ENCODE measurements at regions not wholly inside any gene's neighbourhood (a gene's known extent, or its start where the extent isn't known, plus 50 kb on each side); places are given as distances from the start of the nearest gene placed in this dataset.

DNA sequence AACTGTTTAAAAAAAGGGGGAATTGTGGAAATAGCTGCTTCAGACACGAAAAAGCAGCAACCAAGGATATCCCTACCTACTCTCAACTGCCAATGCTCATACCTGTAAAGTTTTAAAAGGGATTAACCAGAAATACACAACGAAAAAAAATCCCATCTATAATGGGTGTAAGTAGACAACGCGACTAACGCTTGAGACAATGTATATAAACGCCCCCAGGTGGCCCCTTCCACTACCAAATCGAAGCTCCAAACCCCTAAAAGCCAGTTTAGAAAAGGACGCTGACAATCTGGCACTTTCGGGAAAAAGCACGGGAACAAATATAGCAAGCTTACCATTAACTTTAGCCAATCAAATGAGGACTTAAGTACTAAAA, 94.5 kb upstream of the BTN3A2 start:
- peak; percentile 52 for DNase-seq
- peak overlapping the region; percentile 86 for H3K4me2 ChIP-seq (replicated peaks; ENCODE audit: low read depth, low read length, poor library complexity, severe bottlenecking)
- H3K27ac Mint-ChIP-seq: peak overlapping the region; percentile 59

More for the DNA sequence above, 94.5 kb upstream of the BTN3A2 start:
- Mint-ChIP-seq H3K4me1 (peaks cover 20% of the 10 kb centered on the region), H3K27me3 (no peaks in the 10 kb centered on the region), H3K9me3 (ENCODE audit: insufficient read depth) (no peaks in the 10 kb centered on the region), H3K4me3 (no peak overlapping the region)
- H3K27ac ChIP-seq (ENCODE audit: low read length in 2 of 2): no peak overlapping the region
- intact Hi-C loops (cut with micrococcal nuclease): loop anchor here (2.0 to 10.0 kb wide), 6 partner anchors 38 to 1204 kb away; partner anchors contain the start of genes BTN3A3 and ZNF184
- H3K27me3 ChIP-seq (replicated peaks in 1 of 4; ENCODE audit: control extremely low read depth in 1 of 4, control insufficient read depth in 3 of 4, insufficient read depth in 4 of 4, low read length in 3 of 4): no peaks in the 10 kb centered on the region
- CTCF ChIA-PET: interaction anchor here (1.0 to 4.8 kb wide), 10 partner anchors 10 to 161 kb away, joined by 3 to 31 read pairs (median 4); a partner anchor contains a TSS
- peaks cover 15 to 37% of the 10 kb centered on the region in 2 donors for H3K4me1 ChIP-seq (ENCODE audit: control insufficient read depth in 2 of 2, insufficient read depth in 2 of 2, low read length in 2 of 2)
- 3% methylated on average over 5 of the region's 10 CpGs for WGBS (ENCODE audit: insufficient coverage)
- H3K9ac ChIP-seq (ENCODE audit: low read length): peak overlapping the region; percentile 78
- no peaks in the 10 kb centered on the region for H3K36me3 ChIP-seq (replicated peaks in 1 of 2; ENCODE audit: control extremely low read depth in 1 of 2, control insufficient read depth in 1 of 2, extremely low read depth in 1 of 2, insufficient read depth in 2 of 2, low read length in 1 of 2)
- H2AFZ ChIP-seq (ENCODE audit: insufficient read depth, low read depth, low read length, poor library complexity, severe bottlenecking): peak overlapping the region; percentile 84
- ATAC-seq (ENCODE audit: low read depth): no peak
- POLR2A ChIA-PET: interaction anchor here (0.9 to 6.8 kb wide), 7 partner anchors 15 to 1544 kb away, joined by 3 to 86 read pairs (median 34); a partner anchor contains a TSS
- no peaks in the 10 kb centered on the region for H3K9me3 ChIP-seq (ENCODE audit: control extremely low read depth in 1 of 3, control insufficient read depth in 2 of 3, insufficient read depth in 1 of 3, low read length in 2 of 3)
- TF ChIP-seq EZH2 (IDR thresholded peaks at IDR 0.05; ENCODE audit: borderline replicate concordance, insufficient read depth, low read depth, low read length, poor library complexity, severe bottlenecking): no peak
- TF ChIP-seq, protein P1, sequence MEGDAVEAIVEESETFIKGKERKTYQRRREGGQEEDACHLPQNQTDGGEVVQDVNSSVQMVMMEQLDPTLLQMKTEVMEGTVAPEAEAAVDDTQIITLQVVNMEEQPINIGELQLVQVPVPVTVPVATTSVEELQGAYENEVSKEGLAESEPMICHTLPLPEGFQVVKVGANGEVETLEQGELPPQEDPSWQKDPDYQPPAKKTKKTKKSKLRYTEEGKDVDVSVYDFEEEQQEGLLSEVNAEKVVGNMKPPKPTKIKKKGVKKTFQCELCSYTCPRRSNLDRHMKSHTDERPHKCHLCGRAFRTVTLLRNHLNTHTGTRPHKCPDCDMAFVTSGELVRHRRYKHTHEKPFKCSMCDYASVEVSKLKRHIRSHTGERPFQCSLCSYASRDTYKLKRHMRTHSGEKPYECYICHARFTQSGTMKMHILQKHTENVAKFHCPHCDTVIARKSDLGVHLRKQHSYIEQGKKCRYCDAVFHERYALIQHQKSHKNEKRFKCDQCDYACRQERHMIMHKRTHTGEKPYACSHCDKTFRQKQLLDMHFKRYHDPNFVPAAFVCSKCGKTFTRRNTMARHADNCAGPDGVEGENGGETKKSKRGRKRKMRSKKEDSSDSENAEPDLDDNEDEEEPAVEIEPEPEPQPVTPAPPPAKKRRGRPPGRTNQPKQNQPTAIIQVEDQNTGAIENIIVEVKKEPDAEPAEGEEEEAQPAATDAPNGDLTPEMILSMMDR (IDR thresholded peaks at IDR 0.05): no peak
- H3K4me3 ChIP-seq (ENCODE audit: control extremely low read depth in 1 of 5, extremely low read depth in 1 of 5, insufficient read depth in 1 of 5, low read depth in 2 of 5, low read length in 4 of 5): peak overlapping the region in 2 of 5 experiments; percentile 65 to 88
- H4K20me1 ChIP-seq (ENCODE audit: control insufficient read depth, insufficient read depth, low read length, poor library complexity, severe bottlenecking): no peaks in the 10 kb centered on the region
- no peaks in the 10 kb centered on the region for H3K79me2 ChIP-seq (ENCODE audit: control insufficient read depth, insufficient read depth, low read length)

All from B cell (primary cell).